Esophagus muscularis mucosa (tissue), 3 donors: ENCODE measurements at regions not wholly inside any gene's neighbourhood (a gene's known extent, or its start where the extent isn't known, plus 50 kb on each side); places are given as distances from the start of the nearest gene placed in this dataset.

Source experiments
- POLR2A ChIP-seq: fragments of 450-650 bp; IDR thresholded peaks from one replicate; pipeline ENCODE4 v1.6.1; 2017; ENCODE audit warnings: antibody characterized with exemption, moderate library complexity, mild to moderate bottlenecking, low read depth
- POLR2AphosphoS5 ChIP-seq, 2 donors: sonication (generic); formaldehyde crosslinking; IDR thresholded peaks; one replicate each; pipeline ENCODE4 v1.6.1; 2017; ENCODE audit warnings: antibody characterized with exemption in 2 of 2
- TF ChIP-seq, protein P1 (sequence below), 3 experiments: fragments of 200-600 bp in 2 of 3; fragments of 450-650 bp in 1 of 3; sonication (generic) in 2 of 3; IDR thresholded peaks; one replicate each; pipeline ENCODE4 v1.5.1; 2017 to 2019; ENCODE audit warnings: antibody characterized with exemption in 3 of 3, mild to moderate bottlenecking in 2 of 3, moderate library complexity in 1 of 3

DNA sequence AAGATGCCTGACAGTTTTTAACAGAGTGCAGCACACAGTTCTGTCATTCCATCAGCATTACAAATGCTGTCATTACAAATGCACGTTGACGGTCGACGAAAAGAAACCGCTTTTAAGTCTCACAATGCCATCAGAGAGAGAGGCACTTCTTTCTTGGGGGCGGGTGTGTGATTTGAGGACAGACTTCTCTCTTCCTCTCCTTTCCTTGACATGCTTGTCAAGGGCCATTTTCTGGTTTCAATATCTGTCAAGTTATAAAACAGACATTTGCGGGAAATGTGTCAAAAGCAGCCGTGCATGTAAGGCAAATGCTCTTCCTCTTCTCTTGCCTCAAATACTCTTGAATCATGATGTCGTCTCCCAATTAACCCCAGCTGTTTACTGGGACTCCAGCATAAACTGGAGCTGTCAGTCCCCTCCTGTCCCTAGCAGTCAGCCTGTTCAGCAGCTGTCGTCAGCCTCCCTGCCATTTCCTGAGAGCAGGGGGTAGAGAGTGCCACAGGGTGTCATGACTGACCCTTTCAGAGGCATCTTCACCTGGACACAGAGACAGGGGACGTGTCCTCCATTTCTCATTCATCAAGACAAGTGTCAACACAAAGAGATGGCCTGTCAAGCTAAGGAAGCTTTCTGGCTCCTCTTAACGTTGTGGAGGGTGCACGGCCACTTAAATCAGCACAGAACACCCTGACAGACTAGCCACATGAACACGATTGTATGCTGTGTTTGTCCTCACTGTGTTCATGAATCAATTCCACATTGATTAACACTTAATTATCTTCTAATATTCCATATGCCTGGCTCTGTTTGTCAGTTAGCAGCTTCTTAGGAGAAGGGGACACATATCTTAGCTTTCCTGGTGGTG is 305.4 kb upstream of the RAB6C start:
- TF ChIP-seq, protein P1, sequence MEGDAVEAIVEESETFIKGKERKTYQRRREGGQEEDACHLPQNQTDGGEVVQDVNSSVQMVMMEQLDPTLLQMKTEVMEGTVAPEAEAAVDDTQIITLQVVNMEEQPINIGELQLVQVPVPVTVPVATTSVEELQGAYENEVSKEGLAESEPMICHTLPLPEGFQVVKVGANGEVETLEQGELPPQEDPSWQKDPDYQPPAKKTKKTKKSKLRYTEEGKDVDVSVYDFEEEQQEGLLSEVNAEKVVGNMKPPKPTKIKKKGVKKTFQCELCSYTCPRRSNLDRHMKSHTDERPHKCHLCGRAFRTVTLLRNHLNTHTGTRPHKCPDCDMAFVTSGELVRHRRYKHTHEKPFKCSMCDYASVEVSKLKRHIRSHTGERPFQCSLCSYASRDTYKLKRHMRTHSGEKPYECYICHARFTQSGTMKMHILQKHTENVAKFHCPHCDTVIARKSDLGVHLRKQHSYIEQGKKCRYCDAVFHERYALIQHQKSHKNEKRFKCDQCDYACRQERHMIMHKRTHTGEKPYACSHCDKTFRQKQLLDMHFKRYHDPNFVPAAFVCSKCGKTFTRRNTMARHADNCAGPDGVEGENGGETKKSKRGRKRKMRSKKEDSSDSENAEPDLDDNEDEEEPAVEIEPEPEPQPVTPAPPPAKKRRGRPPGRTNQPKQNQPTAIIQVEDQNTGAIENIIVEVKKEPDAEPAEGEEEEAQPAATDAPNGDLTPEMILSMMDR (IDR thresholded peaks at IDR 0.05): no peak
- TF ChIP-seq POLR2A (no peak), POLR2AphosphoS5 (IDR thresholded peaks at IDR 0.05) (no peak)
